ENCODE measurements at regions not wholly inside any gene's neighbourhood (a gene's known extent, or its start where the extent isn't known, plus 50 kb on each side); places are given as distances from the start of the nearest gene placed in this dataset.

DNA sequence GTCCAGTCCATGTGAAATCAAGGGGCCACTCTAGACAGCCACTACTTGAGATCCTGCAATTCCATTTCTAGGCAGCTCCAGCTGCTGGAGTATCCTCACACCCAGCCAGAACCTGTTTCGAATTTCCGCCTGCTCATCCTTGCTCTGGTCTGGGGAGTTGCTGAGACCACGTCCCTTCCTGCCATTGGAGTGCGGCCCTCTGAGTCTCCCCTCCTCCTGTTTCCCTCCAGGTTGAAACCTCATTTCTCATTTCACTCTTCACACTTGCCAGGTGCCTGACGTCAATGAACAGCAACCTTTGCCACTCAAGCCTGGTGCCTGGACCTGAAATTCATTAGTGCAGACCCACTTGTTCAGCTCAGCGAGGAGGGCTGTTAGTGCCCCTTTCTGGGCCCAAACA, 307.5 kb upstream of the SHH start:
- no peak overlapping the region for H3K27ac ChIP-seq
- TF ChIP-seq ZFX (IDR thresholded peaks at IDR 0.05): no peak

DNA sequence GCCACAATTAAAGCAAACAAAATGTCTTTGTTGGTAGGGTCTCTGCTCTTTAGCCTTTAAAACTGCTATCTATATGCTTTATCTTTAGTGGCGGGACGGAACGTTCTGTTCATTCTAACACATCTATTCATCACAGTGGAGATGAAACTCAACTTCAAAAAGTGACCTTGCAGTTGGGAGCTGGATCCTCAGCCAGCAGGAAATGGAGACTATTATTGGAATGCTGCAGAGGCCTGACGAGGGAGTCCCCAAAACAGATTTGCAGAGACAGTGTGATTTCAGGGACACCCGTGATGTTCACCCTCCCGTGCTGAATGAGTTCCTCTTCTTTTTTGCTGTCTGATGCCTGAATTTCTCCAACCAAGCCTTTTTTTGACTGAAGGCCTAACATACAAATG, 306.0 kb upstream of the SHH start:
- TF ChIP-seq ZFX (IDR thresholded peaks at IDR 0.05): no peak
- TF ChIP-seq, protein P1, sequence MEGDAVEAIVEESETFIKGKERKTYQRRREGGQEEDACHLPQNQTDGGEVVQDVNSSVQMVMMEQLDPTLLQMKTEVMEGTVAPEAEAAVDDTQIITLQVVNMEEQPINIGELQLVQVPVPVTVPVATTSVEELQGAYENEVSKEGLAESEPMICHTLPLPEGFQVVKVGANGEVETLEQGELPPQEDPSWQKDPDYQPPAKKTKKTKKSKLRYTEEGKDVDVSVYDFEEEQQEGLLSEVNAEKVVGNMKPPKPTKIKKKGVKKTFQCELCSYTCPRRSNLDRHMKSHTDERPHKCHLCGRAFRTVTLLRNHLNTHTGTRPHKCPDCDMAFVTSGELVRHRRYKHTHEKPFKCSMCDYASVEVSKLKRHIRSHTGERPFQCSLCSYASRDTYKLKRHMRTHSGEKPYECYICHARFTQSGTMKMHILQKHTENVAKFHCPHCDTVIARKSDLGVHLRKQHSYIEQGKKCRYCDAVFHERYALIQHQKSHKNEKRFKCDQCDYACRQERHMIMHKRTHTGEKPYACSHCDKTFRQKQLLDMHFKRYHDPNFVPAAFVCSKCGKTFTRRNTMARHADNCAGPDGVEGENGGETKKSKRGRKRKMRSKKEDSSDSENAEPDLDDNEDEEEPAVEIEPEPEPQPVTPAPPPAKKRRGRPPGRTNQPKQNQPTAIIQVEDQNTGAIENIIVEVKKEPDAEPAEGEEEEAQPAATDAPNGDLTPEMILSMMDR (conservative IDR thresholded peaks at IDR 0.05): no peak

DNA sequence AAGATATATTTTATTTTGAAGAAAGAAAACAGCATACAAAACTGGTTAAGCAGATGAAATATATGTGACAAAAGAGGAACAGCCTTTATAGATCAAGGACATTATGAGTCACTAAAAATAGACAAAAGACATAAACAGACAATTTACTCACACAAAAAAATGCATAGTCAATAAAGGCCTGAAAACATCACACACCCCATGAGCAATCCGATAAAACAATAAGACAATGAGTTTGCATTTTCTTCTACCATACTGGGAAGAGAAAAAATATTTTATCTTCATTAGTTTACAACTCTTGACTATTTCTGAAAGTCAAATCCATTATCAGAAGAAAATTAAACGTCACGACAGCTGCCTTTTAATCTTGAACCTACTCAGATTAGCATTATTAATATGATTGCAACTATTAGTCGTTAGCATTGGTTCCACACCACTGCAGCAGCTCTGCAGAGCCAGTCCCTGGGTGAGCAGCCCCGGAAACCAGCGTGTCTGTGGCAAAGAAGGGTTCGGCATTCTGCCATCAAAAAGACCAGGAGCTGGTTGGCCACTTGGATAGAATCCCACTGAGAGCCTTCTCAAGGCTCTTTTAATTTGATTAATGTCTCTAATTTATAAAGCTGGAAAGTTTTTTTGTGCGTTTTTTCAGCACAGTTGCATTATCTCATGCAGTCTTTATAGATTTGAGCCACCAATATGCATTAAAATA, 305.4 kb upstream of the SHH start:
- no peak overlapping the region for H3K27ac ChIP-seq
- TF ChIP-seq ZFX (IDR thresholded peaks at IDR 0.05): no peak
- TF ChIP-seq, protein P1 (conservative IDR thresholded peaks at IDR 0.05): no peak

More for the DNA sequence above, 306.0 kb upstream of the SHH start:
- no peak overlapping the region for H3K27ac ChIP-seq

DNA sequence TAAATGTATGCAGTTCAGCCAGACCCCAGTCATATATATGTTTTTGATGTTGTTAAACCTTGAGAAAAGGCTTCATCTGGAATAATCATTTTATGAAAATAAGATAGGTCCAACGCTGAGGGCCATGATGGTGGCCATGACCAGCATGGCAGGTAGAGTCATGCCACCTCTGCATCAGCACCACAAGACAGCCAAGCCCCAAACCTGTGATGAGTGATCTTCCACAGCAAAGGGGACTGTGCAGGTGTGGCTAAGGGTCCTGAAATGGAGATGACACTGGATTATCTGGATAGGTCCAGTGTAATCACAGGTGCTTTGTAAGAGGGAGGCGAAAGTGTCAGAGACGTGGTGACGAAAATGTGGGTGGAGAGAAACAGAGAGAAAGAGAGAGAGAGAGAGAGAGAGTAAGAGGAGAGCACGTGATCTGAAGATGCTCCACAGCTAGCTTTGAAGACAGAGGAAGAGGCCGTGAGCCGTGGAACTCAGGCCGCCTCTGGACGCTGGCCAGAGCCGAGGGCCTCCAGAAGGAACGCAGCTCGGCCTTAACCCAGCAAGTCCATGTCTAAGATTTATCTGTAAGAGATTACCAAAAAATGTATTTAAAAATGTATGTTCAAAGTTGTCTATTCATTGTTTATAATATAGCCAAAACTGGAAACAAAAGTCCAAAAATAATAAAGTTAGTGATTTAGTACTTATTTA, 304.4 kb upstream of the SHH start:
- H3K27ac ChIP-seq: no peak overlapping the region
- TF ChIP-seq, protein P1 (conservative IDR thresholded peaks at IDR 0.05): no peak
- TF ChIP-seq ZFX (IDR thresholded peaks at IDR 0.05): no peak

DNA sequence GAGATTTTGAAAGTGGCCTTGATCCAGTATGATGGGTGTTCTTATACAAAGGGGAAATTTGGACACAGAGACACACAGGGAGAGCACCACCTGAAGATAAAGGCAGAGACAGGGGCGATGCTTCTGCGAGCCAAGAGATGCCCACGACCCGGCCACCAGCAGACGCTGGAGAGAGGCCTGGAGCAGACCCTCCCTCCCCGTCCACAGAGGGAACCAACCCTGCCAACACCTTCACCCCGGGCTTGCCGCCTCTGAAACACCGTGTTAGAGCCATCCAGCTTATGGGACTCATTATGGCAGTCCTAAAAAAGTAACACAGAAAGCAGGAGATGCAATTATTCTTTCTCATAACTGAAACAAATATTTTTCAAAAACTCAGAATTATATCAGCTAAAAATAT, 303.3 kb upstream of the SHH start:
- TF ChIP-seq, protein P1 (conservative IDR thresholded peaks at IDR 0.05): no peak
- TF ChIP-seq ZFX (IDR thresholded peaks at IDR 0.05): no peak
- H3K27ac ChIP-seq: no peak overlapping the region

DNA sequence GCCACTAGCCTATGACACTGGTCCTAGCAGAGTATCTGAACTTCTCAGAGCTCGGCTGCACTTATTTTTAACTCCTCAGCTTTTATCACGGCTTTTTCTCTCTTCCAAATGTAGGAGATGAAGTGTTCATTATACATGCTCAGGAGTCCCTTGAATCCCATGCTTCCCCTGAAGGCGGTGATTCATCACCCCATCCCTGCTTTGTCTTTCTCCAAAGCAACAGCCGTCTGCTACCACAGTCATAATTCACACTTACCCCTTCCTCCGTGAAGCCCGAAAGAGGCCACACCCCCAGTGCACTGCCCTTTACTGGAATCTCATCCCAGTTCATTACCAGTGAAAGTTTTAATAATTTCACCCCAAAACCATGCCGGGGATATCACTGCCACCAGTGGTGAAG, 301.5 kb upstream of the SHH start:
- no peak overlapping the region for H3K27ac ChIP-seq
- TF ChIP-seq ZFX (IDR thresholded peaks at IDR 0.05): no peak
- TF ChIP-seq, protein P1 (conservative IDR thresholded peaks at IDR 0.05): no peak

DNA sequence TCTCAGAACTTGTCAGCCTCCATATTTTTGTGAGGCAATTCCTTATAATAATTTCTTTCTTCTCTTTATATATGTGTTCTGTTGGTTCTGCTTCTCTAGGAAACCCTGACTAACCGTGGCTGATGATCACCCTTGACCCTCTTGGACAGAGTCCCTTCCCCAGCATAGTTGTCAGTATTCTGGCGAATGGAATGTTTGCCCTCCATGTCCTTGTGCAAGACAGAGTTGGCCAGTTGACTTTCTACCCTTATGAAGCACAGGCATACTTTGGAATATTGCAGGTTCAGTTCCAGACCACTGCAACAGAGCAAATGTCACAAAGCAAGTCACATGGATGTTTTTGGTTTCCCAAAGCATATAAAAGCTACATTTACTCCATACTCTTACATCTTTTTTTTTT, 297.7 kb upstream of the SHH start:
- no peak for TF ChIP-seq ZFX (IDR thresholded peaks at IDR 0.05)
- TF ChIP-seq, protein P1 (conservative IDR thresholded peaks at IDR 0.05): no peak
- no peak overlapping the region for H3K27ac ChIP-seq

All from C4-2B (cell line).